B cell (primary cell): ENCODE measurements at regions not wholly inside any gene's neighbourhood (a gene's known extent, or its start where the extent isn't known, plus 50 kb on each side); places are given as distances from the start of the nearest gene placed in this dataset.

ENCODE experiments used
- ATAC-seq: fragments of 200-7000 bp; cut with Tn5 transposase; one replicate; pipeline ENCODE4 v1.10.0; 2021; ENCODE audit warnings: low read depth, mild to moderate bottlenecking, moderate number of reproducible peaks, moderate library complexity
- CTCF ChIA-PET: fragments of 350-600 bp; sonication (Branson Sonifier 250); formaldehyde crosslinking; loops from one replicate; lab custom pipeline; 2021; ENCODE audit warnings: antibody characterized with exemption, inconsistent platforms; lab: Charles Lee
- POLR2A ChIA-PET: fragments of 350-600 bp; sonication (Branson Sonifier 250); formaldehyde crosslinking; loops from one replicate; lab custom pipeline; 2021; ENCODE audit warnings: antibody characterized with exemption; lab: Charles Lee
- DNase-seq: peaks from one replicate; pipeline ENCODE4 v3.0.0; 2013
- H2AFZ ChIP-seq: 2 replicates; pipeline ENCODE4 v1.6.1; 2012; ENCODE audit warnings: mild to moderate bottlenecking, low read depth, low read length; ENCODE audit not compliant: insufficient read depth, poor library complexity, severe bottlenecking
- H3K27ac ChIP-seq, 2 donors: 1 replicate in 1 of 2; 2 replicates in 1 of 2; pipeline ENCODE4 v1.5.1; 2012 to 2013; ENCODE audit warnings: low read length in 2 of 2, mild to moderate bottlenecking in 2 of 2, moderate library complexity in 1 of 2
- H3K27me3 ChIP-seq, 4 experiments: fragments of 200-600 bp in 1 of 4; sonication (generic) in 1 of 4; replicated peaks in 1 of 4; 1 replicate in 2 of 4; 2 replicates in 2 of 4; pipeline versions ENCODE4 v1.6.1 to v1.7.0; 2013 to 2016; ENCODE audit warnings: low read length in 3 of 4, mild to moderate bottlenecking in 2 of 4, mixed read lengths in 1 of 4, moderate library complexity in 1 of 4; ENCODE audit not compliant: insufficient read depth in 4 of 4, control insufficient read depth in 3 of 4; ENCODE audit errors: control extremely low read depth in 1 of 4
- H3K36me3 ChIP-seq, 2 experiments: replicated peaks in 1 of 2; 1 replicate in 1 of 2; 2 replicates in 1 of 2; pipeline versions ENCODE4 v1.6.1 to v1.7.1; 2013; ENCODE audit warnings: low read length in 1 of 2; ENCODE audit not compliant: insufficient read depth in 2 of 2, control insufficient read depth in 1 of 2; ENCODE audit errors: control extremely low read depth in 1 of 2, extremely low read depth in 1 of 2
- H3K4me1 ChIP-seq, 2 donors: fragments of 200-600 bp in 1 of 2; sonication (generic) in 1 of 2; 1 replicate in 1 of 2; 2 replicates in 1 of 2; pipeline versions ENCODE4 v1.5.1 to v1.6.1; 2013 to 2017; ENCODE audit warnings: low read length in 2 of 2; ENCODE audit not compliant: control insufficient read depth in 2 of 2, insufficient read depth in 2 of 2
- H3K4me2 ChIP-seq: replicated peaks from 2 replicates; pipeline ENCODE3; 2012; ENCODE audit warnings: mild to moderate bottlenecking, low read depth, low read length; ENCODE audit not compliant: poor library complexity, severe bottlenecking
- H3K4me3 ChIP-seq, 5 experiments: fragments of 200-600 bp in 1 of 5; sonication (generic) in 1 of 5; 1 replicate in 3 of 5; 2 replicates in 2 of 5; pipeline versions ENCODE4 v1.5.1 to v1.7.0; 2011 to 2016; ENCODE audit warnings: low read length in 4 of 5, mild to moderate bottlenecking in 4 of 5, low read depth in 2 of 5, control low read depth in 1 of 5, moderate library complexity in 1 of 5; ENCODE audit not compliant: insufficient read depth in 1 of 5; ENCODE audit errors: control extremely low read depth in 1 of 5, extremely low read depth in 1 of 5
- H3K79me2 ChIP-seq: fragments of 200-600 bp; sonication (generic); one replicate; pipeline ENCODE4 v1.6.0; 2016; ENCODE audit warnings: low read length; ENCODE audit not compliant: control insufficient read depth, insufficient read depth
- H3K9ac ChIP-seq: fragments of 200-600 bp; sonication (generic); 2 replicates; pipeline ENCODE4 v1.6.1; 2017; ENCODE audit warnings: mild to moderate bottlenecking, low read length, moderate library complexity
- H3K9me3 ChIP-seq, 3 donors: one replicate each; pipeline versions ENCODE4 v1.6.1 to v1.7.1; 2013; ENCODE audit warnings: low read length in 2 of 3; ENCODE audit not compliant: control insufficient read depth in 2 of 3, insufficient read depth in 1 of 3; ENCODE audit errors: control extremely low read depth in 1 of 3
- H4K20me1 ChIP-seq: 2 replicates; pipeline ENCODE4 v1.6.0; 2012; ENCODE audit warnings: mild to moderate bottlenecking, low read length; ENCODE audit not compliant: insufficient read depth, control insufficient read depth, poor library complexity, severe bottlenecking
- H3K27ac Mint-ChIP-seq: one replicate; pipeline ENCODE4 v1.8.0; 2021; ENCODE audit warnings: mixed read lengths
- H3K27me3 Mint-ChIP-seq: one replicate; pipeline ENCODE4 v1.8.0; 2021; ENCODE audit warnings: mixed read lengths
- H3K4me1 Mint-ChIP-seq: one replicate; pipeline ENCODE4 v1.8.0; 2021; ENCODE audit warnings: mixed read lengths
- H3K4me3 Mint-ChIP-seq: one replicate; pipeline ENCODE4 v1.8.0; 2021; ENCODE audit warnings: mixed read lengths
- H3K9me3 Mint-ChIP-seq: one replicate; pipeline ENCODE4 v1.8.0; 2022; ENCODE audit warnings: mixed read lengths; ENCODE audit not compliant: insufficient read depth
- CTCF ChIP-seq: fragments of 200-600 bp; IDR thresholded peaks from one replicate; pipeline ENCODE4 v1.8.0; 2022; ENCODE audit warnings: antibody characterized with exemption, mild to moderate bottlenecking
- EZH2 ChIP-seq: IDR thresholded peaks from 2 replicates; pipeline ENCODE4 v1.6.1; 2012; ENCODE audit warnings: borderline replicate concordance, low read depth, mild to moderate bottlenecking, moderate library complexity, low read length; ENCODE audit not compliant: insufficient read depth, poor library complexity, severe bottlenecking
- WGBS: methylation state at CpG from one replicate; pipeline ENCODE4 v1.1.5; 2013; ENCODE audit warnings: missing lambda C conversion rate; ENCODE audit not compliant: insufficient coverage; 5-methylcytosine and 5-hydroxymethylcytosine counted together
- intact Hi-C: fragments of 100-400 bp; cut with micrococcal nuclease; formaldehyde crosslinking; loops from one replicate; pipeline ENCODE4 v1.10.0; 2022

- WGBS, result no CpG with 5 or more reads among the region's 1 CpG
- Histone ChIP-seq H3K9me3 (no peaks in the 10 kb centered on the region), H3K4me1 (no peaks in the 10 kb centered on the region), H3K79me2 (no peaks in the 10 kb centered on the region), H3K4me3 (no peak overlapping the region), H3K4me2 (no peak overlapping the region), H2AFZ (no peak overlapping the region), H3K27me3 (no peaks in the 10 kb centered on the region), H3K9ac (no peak overlapping the region), H3K36me3 (no peaks in the 10 kb centered on the region), H4K20me1 (no peaks in the 10 kb centered on the region), H3K27ac (no peak overlapping the region)
- intact Hi-C loops, result no loop called here
- H3K4me1 Mint-ChIP-seq, result no peaks in the 10 kb centered on the region
- H3K9me3 Mint-ChIP-seq, result peaks cover 15% of the 10 kb centered on the region
- no peak overlapping the region for H3K27ac Mint-ChIP-seq
- no peak for TF ChIP-seq EZH2
- no peak for TF ChIP-seq CTCF
- DNase-seq, result no peak
- ChIA-PET POLR2A (no interaction called here), CTCF (no interaction called here)
- ATAC-seq, result no peak
- H3K4me3 Mint-ChIP-seq, result no peak overlapping the region
- no peaks in the 10 kb centered on the region for H3K27me3 Mint-ChIP-seq
These were observed 920.3 kb upstream of the GOT2 start for GRCh38 chr16:59654455-59654854.

DNA sequence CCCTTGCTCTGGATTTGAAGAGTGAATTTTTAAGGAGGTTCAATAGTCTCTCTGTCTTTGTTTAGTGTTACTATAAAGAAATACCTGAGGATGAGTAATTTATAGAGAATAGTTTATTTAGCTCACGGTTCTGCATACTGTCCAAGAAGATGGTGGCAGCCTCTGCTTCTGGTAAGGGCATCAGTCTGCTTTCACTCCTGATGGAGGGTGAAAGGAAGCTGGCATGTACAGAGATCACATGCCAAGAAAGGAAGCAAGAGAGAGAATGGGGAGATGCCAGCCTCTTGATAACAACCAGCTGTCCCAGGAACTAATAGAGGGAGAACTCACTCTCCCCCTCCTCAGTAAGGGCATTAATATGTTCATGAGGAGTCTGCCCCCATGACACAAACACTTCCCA, 917.5 kb upstream of the GOT2 start:
- Histone ChIP-seq H3K9me3 (peaks cover 0 to 4% (median 0%) of the 10 kb centered on the region in 3 donors), H3K27ac (no peak overlapping the region), H3K9ac (no peak overlapping the region), H3K4me1 (no peaks in the 10 kb centered on the region), H3K27me3 (no peaks in the 10 kb centered on the region), H3K36me3 (no peaks in the 10 kb centered on the region), H3K4me3 (no peak overlapping the region), H2AFZ (no peak overlapping the region), H3K79me2 (no peaks in the 10 kb centered on the region), H3K4me2 (no peak overlapping the region), H4K20me1 (no peaks in the 10 kb centered on the region)
- no peaks in the 10 kb centered on the region for H3K4me1 Mint-ChIP-seq
- no peak overlapping the region for H3K27ac Mint-ChIP-seq
- POLR2A ChIA-PET, result no interaction called here
- DNase-seq, result no peak
- CTCF ChIA-PET, result no interaction called here
- WGBS, result 80% methylated on average over 1 of the region's 1 CpG
- no peaks in the 10 kb centered on the region for H3K27me3 Mint-ChIP-seq
- TF ChIP-seq CTCF (no peak), EZH2 (no peak)
- ATAC-seq, result no peak
- H3K9me3 Mint-ChIP-seq, result peaks cover 19% of the 10 kb centered on the region
- H3K4me3 Mint-ChIP-seq, result no peak overlapping the region
- intact Hi-C loops, result no loop called here
